ENCODE measurements at regions not wholly inside any gene's neighbourhood (a gene's known extent, or its start where the extent isn't known, plus 50 kb on each side); places are given as distances from the start of the nearest gene placed in this dataset.
"Not testable (repeated sequence)": the region's sequence is repeated elsewhere in the genome, so short reads cannot be mapped to it uniquely, and the experiment has no call there.

DNA sequence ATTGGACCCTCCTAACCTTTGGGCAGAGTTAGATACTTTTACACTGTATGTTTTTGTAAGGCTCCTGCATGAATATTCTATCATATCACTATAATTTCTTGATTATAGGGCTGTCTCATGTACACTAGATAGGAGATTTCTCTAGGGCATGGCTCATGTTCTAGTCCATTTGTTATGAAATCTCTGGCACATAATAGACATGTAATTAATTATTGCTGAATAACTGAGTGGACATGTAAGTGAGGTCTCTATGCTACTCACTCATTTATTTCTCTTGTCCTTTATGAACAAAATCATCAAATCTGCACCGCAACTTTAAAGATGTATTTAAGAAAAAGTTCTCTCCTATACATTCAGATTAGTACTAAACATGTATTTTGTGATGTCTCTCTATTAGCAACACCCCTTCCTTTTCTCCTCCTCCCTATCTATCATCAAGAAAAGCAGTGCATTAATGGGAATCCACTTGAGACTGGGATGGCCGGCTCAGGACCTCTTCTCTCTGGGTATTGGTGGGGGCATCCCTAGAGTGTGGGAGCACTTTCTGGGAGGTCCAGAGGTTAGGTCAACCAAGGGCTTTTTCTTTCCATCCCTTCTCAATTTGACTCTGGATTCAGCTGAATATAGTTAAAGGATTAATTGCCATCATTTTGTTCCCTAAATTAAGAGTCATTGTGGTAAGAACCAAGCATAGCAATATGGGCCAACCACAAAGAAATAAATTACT is 168.0 kb upstream of the HMGA2 start:
- DNase-seq (ENCODE audit: low read depth), result no peak

DNA sequence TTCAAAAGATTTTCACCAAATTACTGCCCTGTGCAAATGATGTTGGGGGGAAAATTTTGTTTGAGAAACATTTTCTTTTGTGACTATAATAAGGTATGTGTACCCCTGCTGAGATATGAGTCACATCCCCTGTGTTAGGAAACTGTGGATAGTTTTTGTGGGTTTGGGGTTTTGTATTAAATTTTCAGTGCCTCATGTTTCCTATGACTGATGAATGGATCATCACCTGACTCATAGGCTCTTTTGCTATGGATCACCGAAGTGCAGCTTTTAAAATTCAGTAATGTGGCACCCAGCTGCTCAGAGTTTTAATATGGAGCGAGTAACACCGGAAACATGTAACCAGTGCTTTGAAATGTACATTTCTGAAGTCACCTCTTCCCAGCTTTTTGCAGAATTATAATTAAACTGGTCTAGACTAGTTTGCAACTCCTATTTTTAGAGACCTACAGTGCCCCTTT is 167.4 kb upstream of the HMGA2 start:
- DNase-seq (ENCODE audit: low read depth), result no peak

DNA sequence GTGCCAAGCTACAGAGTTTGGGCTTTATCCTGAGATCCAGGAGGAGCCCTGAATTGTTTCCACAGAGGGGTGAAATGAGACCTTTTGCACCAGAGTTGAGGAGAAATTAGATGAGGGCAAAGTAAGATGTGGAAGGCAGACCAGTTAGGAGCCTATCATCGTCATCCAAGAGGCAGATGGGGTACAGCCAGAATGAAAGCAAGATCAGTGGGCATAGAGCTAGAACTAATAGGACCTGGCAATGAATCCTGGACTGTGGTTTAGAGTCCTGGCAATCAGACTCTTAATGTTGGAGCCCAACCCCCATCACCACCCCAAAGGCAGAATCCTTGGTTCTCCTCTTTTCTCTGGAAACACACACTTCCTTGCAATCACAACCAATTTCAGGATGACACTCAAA is 166.6 kb upstream of the HMGA2 start:
- no peak for DNase-seq (ENCODE audit: low read depth)

DNA sequence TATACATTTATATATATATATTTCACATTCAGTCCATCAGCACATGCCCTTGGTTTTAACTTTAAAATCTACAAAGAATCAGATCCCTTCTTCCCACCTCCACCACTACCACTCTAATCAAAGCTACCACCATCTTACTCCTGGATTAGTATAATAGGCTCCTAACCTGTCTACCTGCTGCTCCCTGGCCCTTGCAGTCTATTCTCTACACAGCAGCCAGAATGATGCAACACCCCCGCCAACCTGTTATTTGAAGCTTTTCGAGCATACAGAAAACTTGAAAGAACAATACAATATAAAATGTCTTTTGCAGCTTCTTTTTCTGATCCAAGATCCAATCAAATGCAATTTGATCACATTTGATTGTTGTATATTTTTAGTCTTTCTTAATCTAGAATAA is 165.9 kb upstream of the HMGA2 start:
- DNase-seq (ENCODE audit: low read depth), result no peak

DNA sequence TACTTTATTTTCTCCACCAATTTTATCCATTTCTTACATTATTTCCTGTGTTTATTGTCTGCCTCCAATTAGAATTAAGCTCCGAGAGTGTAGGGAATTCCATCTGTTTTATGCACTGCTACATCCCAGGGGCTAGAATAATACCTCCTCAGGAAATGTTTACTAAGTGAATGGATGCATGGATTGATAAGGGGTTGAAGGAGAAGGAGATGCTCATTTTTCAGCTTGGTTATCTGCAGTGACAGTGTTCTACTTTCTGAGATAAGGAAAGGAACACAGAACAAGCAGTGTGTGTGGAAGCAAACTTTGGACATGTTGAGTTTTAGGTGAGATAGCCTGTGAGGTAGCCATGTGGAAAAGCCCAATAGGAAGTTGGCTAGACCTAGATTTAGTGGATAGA is 164.6 kb upstream of the HMGA2 start:
- DNase-seq (ENCODE audit: low read depth), result no peak

DNA sequence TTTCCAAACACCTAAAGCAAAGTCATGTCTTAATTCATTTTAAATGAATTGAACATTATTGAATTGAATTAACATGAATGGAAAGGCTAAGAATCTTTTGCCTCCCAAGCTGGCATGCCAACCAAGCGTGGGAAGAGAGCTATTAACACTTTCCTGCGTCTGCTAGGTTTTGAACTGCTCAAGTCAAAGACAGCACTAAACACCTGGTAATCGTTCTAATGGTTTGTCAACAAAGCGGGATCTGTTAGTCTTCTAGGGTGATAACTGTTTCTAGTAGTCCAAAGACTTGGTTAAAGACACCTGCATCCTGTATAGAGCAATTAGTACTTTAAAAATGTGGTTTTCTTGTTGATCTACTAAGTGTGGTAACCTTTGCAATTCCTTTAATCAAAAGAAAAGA is 164.2 kb upstream of the HMGA2 start:
- no peak for DNase-seq (ENCODE audit: low read depth)

DNA sequence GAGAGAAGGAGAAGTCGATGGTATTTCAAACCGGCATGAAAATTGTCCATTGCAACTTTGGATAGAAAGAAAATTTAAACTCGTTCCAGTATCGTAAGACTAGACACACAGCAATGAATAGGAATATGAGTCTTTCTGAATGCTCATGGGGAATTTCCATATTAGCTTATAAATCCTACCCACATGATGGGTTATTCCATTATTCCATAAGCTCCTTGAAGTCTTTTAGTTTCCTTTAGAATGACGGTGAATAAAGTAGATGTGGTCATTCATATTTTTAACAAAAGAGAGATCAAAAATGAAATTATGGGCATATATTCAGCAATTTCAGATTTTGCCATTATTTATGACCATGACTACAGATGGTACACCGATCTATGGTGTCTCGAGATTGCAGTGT is 163.4 kb upstream of the HMGA2 start:
- no peak for DNase-seq (ENCODE audit: low read depth)

DNA sequence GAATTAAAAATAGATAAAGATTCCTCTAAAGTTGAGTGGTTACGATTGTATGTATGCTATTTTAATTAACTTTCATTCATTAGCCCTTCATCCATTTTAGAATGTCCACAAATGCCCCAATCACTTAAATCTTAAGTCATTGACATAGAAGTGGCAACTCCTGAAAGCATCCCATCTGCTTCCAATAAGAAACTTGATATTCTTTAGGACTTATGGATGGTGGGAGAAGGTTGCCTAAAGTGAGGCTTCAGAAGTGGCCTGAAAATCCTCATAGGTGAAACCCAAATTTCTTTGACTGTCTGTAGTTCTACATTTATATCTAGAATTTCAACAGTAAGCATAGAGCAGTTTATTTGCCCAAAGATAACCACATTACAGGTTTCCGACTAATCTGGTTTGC is 161.7 kb upstream of the HMGA2 start:
- no peak for DNase-seq (ENCODE audit: low read depth)

DNA sequence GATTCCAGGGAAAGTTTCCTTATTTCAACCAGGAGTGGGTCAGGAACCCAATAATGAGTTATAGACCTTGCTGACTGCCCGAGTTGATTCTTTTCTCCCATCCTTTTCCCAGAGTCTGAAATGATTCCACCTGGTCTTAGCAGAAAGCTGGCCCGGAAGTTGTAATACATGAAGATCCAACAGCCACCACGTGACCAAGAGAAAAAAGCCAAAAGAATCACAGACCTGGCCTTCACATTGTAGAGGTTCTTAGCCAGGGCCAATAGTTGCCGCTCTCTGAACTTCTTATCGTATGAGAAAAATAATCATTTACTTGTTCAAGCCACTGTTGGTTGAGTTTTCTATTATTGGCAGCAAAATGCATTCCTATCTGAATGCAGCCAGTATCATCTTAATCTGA is 161.2 kb upstream of the HMGA2 start:
- no peak for DNase-seq (ENCODE audit: low read depth)

DNA sequence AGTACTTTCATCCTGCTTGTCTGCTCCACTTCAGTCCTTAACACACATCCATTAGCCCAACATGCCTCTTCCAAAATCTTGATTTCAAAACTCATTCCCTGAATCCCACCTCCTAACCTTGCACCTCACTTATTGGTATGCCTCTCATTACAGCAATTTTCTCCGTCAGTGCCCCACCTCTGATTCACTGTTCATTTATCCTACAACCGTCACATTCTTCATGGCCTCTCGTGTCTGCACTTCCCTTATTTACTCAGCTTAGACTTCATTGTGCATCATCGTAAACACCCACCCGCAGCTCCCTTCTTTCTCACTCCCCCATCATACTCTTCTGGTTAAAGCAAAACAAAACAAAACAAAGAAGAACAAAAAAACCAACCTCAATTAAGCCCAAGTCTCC is 160.6 kb upstream of the HMGA2 start:
- DNase-seq (ENCODE audit: low read depth), result no peak

DNA sequence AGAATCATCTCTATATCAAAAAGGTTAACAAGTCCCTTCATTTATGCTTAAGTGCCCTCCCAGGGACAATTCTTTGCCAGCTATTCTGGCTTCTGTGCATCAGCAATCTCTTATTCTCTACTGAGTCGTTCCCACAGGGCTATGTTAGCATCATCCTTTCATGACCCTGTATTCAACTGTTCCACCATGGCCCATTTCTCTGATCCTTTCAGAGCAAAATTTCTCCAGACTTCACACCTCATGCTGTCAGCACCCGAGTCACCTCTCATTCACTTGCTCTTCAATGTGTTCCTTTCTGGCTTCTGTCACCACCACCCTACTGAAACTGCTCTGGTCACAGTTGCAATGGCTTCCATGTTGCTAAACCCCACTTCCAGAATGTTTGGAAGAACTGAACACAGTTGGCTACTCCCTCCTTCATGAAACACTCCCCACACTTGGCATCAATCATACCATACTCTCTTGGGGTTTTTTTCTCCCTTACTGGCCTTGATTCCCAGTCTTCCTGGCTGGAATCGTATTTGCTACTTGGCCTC is 159.5 kb upstream of the HMGA2 start:
- DNase-seq (ENCODE audit: low read depth), result no peak

DNA sequence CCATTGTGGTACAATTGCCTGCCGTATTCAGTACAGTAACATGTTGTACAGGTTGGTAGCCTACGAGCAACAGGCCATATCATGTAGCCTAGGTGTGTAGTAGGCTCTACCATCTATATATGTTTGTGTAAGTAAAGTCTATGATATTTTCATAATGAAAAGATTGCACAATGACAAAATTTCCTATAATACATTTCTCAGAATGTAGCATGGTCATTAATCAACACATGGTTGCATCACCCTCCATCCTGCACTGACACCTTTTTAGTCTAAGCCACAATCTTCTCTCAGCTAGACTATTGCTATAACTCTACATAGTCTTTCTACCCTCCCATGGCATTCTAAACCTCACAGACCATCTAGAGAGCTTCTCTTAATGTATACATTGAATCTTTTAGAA is 158.5 kb upstream of the HMGA2 start:
- no peak for DNase-seq (ENCODE audit: low read depth)

DNA sequence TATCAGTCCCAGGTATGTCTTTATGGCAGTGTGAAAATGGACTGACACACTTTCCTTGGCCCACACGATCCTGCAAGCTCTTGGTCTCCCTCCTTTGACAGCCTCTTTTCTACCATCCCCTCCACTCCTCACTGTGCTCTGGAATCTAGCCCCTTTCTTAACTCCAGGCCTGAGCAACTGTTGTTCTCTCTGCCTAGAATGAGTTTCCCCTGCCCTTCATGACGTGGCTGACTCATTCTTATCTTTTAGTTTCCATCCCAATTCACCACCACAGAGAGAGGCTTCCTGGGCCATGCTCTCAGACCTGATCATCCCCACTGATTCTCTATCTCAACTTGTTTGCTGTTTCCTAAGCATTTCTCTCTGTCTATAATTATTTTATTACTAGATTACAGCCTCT is 157.4 kb upstream of the HMGA2 start:
- no peak for DNase-seq (ENCODE audit: low read depth)

DNA sequence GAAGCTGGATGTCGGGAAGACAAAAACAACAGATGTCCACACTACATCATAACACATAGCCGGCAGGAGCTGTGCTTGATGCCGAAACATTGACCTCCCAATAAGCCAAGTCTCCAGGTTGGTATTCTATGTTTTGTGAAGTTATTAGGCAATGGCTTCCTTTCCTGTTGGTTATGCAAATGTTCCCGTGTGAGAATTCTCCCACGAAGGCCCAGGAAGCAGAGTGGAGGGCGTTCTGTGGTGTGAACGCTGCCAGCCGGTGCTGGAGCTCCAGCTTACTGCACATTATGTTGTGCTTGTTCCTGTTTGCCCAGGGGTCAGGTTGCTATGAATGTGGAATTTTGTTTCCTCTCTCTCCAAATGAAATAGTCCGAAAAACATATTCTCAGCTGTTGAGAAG is 156.4 kb upstream of the HMGA2 start:
- DNase-seq (ENCODE audit: low read depth), result no peak

DNA sequence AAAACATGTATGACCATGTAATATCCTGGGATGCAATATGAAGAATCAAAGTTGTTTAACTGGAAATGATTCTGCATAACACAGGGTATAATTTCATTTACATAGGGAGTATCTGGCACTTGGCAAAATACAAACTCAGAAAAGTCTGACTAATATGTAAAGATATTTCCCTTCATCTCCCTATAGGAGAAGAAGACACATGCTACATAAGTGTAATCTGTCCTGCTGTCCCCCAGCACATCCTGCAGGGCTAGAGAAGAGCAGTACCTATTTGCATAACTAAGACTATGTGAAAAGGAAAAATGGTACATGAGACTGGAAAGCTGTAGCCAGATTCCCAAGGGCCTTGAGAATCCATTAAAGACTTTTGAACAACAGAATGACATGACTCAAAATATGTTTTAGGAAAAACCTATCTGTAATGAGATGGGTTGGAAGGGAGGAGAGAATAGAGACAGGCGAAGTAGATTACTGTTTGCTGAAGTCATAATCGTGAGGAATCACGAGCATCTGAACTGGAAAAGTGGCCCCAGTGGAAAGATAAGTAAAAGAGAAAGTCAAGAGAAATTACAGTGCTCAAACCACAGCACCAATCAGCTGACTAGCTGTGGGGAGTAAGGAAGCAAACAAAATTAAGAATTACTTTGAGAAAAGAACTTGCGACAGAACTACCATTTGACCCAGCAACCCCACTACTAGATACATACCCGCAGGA is 155.1 kb upstream of the HMGA2 start:
- no peak for DNase-seq (ENCODE audit: low read depth)

DNA sequence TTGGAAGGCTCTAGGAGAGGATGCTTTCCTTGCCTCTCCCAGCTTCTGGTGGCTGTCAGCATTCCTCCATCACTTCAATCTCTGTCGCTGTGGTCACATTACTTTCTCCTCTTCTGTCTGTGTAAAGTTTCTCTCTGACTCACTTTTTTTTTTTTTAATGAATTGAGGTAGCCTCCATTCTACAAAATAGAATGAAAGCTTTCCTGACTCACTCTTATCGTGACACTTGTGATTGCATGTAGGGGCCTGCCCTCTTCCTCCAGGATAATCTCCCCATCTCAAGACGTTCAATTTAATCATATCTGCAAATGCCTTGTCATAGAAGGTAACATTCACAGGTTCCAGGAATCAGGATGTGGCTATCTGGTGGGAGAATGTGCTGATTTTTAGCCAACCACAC is 153.5 kb upstream of the HMGA2 start:
- DNase-seq (ENCODE audit: low read depth), result no peak

DNA sequence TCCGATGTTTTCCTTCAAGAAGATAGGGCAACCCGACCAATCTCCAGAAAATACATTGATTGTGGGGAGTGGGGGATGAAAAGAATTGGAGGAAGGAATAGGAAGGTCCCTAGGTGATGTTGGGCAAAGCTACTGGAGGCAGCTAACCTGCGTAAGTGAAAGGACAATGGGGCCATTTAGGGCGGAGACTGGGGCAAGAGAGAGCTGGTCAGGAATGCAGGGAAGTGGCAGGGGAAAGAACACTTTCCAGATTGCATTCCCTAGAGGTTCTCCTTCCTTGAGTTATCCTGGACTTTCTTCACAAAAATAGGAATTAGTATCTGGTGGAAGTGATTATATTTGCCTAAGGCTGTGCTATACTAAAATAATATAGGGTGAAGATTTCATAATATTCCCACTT is 151.8 kb upstream of the HMGA2 start:
- DNase-seq (ENCODE audit: low read depth), result no peak

DNA sequence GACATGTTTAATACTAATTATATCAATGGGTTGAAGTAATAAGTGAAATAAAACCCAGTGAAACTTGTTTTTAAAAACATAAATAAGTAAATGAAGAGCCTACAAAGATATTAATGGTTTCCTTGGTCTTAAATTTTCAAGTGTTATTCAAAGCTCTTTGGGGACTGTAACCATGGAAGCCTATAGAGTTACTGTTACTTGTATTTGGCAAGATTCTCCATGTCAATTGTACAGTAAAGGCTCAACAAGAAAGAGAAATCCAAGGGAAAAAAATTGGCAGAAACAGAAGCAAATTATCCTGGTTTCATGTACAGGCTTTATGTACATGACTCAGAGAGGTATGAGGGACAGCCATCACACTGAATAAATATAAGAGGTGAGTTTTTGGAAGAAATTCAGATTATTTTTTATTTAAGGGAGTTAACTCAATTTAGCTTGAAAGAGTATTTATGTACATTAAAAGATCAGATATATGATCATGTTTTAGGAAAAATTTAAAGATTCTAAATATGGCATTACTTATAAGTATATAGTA is 151.1 kb upstream of the HMGA2 start:
- no peak for DNase-seq (ENCODE audit: low read depth)

DNA sequence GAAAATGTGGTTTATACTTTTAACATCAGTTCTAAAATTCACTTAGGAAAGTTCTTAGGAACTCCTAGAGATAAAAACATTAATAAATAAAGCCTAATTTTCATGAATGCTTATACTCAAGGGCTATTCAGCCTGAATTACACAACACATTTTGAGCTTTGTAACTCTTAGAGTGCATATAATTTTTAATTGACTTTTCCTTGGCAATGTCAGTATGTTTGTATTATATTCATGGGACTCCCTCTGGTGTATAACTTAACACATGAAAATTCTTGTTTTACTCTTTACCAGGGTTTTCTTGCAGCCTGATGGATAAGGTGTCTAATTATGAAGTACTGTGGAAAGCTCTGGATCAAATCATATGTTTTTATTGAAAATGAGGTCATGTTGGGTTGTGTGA is 150.6 kb upstream of the HMGA2 start:
- DNase-seq (ENCODE audit: low read depth), result no peak

DNA sequence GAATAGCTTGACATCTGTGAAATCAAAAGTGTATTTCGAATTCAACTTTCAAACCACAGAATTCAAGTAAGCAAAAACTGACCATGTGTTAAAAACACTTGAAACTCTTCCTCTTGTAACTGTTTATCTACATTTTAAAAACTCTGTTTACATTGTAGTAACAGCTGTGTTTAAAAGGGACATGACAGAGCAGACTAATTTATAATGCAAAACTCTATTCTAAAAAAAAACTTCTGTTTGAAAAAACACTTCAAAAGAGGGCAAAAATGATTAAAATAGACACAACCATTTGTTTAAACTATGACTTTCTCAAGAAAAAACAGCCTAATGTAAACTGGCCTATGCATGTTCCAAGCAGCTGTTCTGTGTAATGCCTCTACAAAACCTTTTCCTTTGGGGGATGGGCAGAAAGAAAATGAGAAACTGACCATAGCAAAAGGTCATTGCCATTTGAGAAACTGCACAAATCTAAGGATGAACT is 149.1 kb upstream of the HMGA2 start:
- no peak for DNase-seq (ENCODE audit: low read depth)

DNA sequence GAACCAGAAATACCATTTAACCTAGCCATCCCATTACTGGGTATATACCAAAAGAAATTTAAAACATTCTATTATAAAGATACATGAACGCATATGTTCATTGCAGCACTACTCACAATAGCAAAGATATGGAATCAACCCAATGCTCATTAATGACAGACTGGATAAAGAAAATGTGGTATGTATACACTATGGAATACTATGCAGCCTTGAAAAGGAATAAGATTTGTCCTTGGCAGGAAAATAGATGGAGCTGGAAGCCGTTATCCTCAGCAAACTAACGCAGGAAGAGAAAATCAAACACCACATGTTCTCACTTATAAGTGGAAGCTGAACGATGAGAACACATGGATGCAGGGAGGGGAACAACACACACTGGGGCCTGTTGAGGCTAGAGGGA is 146.1 kb upstream of the HMGA2 start:
- DNase-seq (ENCODE audit: low read depth), result not testable (repeated sequence)

DNA sequence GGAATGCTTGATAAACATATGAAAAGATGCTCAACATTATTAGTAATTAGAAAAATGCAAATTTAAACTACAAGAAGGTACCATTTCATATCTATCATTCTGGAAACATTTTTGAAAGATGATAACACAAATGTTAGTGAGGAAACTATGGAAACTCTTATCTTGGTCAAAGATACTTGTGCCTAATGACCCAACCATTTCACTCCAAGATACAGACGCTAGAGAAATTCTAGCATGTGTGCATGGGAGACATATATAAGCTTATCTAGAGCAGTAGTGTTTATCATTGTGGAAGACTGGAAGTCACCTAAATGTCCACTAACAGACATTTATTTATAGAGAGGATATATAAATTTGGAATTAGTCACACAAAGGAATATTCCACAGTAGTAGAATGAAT is 143.1 kb upstream of the HMGA2 start:
- no peak for DNase-seq (ENCODE audit: low read depth)

DNA sequence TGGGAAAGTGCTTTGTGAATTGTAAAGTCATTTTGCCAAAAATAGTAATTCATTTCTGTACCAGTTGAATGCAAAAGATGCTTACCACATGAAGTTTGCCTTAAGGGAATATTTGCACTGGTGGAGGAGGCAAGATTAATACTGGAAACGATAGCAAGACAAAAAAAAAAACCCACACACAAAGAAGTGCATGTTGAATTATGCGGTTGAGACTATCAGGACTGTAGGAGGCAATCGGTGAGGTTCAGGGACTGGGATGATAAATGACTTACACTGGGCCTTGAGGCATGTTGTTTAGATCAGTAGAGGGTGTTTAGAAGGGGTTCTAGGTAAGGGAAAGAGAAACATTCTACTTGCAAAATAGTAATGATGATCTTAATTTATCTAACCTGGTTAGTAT is 142.2 kb upstream of the HMGA2 start:
- DNase-seq (ENCODE audit: low read depth), result no peak

Data from stimulated activated CD8-positive, alpha-beta memory T cell treated with anti-CD3 and anti-CD28 coated beads, Interleukin-12 subunit alpha, Interleukin-12 subunit beta, amount 100 ng/mL, for 4 hours (primary cell).